Body of pancreas (tissue), 4 donors: ENCODE measurements at regions not wholly inside any gene's neighbourhood (a gene's known extent, or its start where the extent isn't known, plus 50 kb on each side); places are given as distances from the start of the nearest gene placed in this dataset.

Source experiments
- ATAC-seq: fragments of 150-250 bp; one replicate; pipeline ENCODE4 v1.9.1; 2016
- DNase-seq, 4 donors: peaks; one replicate each; pipeline ENCODE4 v3.0.0-alpha.2; 2019
- H3K27ac ChIP-seq, 4 donors: fragments of 200-600 bp; sonication (generic); 1 replicate in 3 of 4; 2 replicates in 1 of 4; pipeline versions ENCODE4 v1.5.1 to v1.6.1; 2016 to 2019; ENCODE audit warnings: mild to moderate bottlenecking in 1 of 4, mixed read lengths in 1 of 4, moderate library complexity in 1 of 4
- H3K27me3 ChIP-seq, 2 donors: fragments of 200-600 bp; sonication (generic); one replicate each; pipeline ENCODE4 v1.6.0; 2016; ENCODE audit warnings: mild to moderate bottlenecking in 1 of 2
- H3K36me3 ChIP-seq, 2 donors: fragments of 200-600 bp; sonication (generic); replicated peaks in 1 of 2; 2 replicates each; pipeline ENCODE4 v1.5.1; 2016; ENCODE audit warnings: low read depth in 2 of 2; ENCODE audit not compliant: insufficient read depth in 1 of 2
- H3K4me1 ChIP-seq: fragments of 200-600 bp; sonication (generic); one replicate; pipeline ENCODE4 v1.6.0; 2016
- H3K4me3 ChIP-seq, 2 donors: fragments of 200-600 bp; sonication (generic); 1 replicate in 1 of 2; 2 replicates in 1 of 2; pipeline ENCODE4 v1.5.1; 2016 to 2019
- H3K9me3 ChIP-seq, 3 donors: fragments of 200-600 bp; sonication (generic); 1 replicate in 2 of 3; 2 replicates in 1 of 3; pipeline ENCODE4 v1.5.1; 2016
- CTCF ChIP-seq, 7 experiments: fragments of 450-650 bp in 4 of 7; fragments of 200-600 bp in 3 of 7; sonication (generic) in 3 of 7; IDR thresholded peaks; one replicate each; pipeline ENCODE4 v1.5.1; 2016 to 2019; ENCODE audit warnings: antibody characterized with exemption in 7 of 7
- POLR2A ChIP-seq, 3 donors: fragments of 450-650 bp; IDR thresholded peaks; one replicate each; pipeline ENCODE4 v1.6.1; 2016; ENCODE audit warnings: antibody characterized with exemption in 3 of 3, mild to moderate bottlenecking in 2 of 3
- WGBS, 2 donors: methylation state at CpG; one replicate each; pipeline ENCODE4 v1.1.5; 2017; 5-methylcytosine and 5-hydroxymethylcytosine counted together
- intact Hi-C: fragments of 100-400 bp; cut with DNase I; formaldehyde crosslinking; loops from one replicate; pipeline ENCODE4 v1.15.1; 2023

GRCh38 chr1:212177542-212177941 is 107.7 kb upstream of the PPP2R5A start:
- ATAC-seq (no peak), DNase-seq (no peak)
- H3K4me3 ChIP-seq: no peak overlapping the region
- TF ChIP-seq POLR2A (IDR thresholded peaks at IDR 0.05): no peak
- no peaks in the 10 kb centered on the region for H3K9me3 ChIP-seq
- 96 to 97% methylated on average over 2 of the region's 2 CpGs for WGBS, 2 donors
- no peak overlapping the region for H3K27ac ChIP-seq
- H3K4me1 ChIP-seq: no peaks in the 10 kb centered on the region
- H3K27me3 ChIP-seq: no peaks in the 10 kb centered on the region
- H3K36me3 ChIP-seq: no peaks in the 10 kb centered on the region
- intact Hi-C loops: no loop called here

- DNase-seq: no peak
- ATAC-seq: no peak
- no peaks in the 10 kb centered on the region for H3K4me1 ChIP-seq
- no peaks in the 10 kb centered on the region for H3K9me3 ChIP-seq
- H3K36me3 ChIP-seq: no peaks in the 10 kb centered on the region
- WGBS, 2 donors: 91 to 94% methylated on average over 2 of the region's 2 CpGs
- no peak overlapping the region for H3K27ac ChIP-seq
- TF ChIP-seq CTCF (IDR thresholded peaks at IDR 0.05) (no peak), POLR2A (IDR thresholded peaks at IDR 0.05) (no peak)
- H3K4me3 ChIP-seq: no peak overlapping the region
- H3K27me3 ChIP-seq: no peaks in the 10 kb centered on the region
- intact Hi-C loops: no loop called here
These were observed 106.4 kb upstream of the PPP2R5A start for GRCh38 chr1:212178851-212179250.

- Histone ChIP-seq H3K27me3 (no peaks in the 10 kb centered on the region), H3K27ac (no peak overlapping the region), H3K4me1 (no peaks in the 10 kb centered on the region), H3K36me3 (no peaks in the 10 kb centered on the region), H3K4me3 (no peak overlapping the region), H3K9me3 (no peaks in the 10 kb centered on the region)
- intact Hi-C loops: no loop called here
- 97 to 100% methylated on average over 2 of the region's 2 CpGs for WGBS, 2 donors
- no peak for TF ChIP-seq POLR2A (IDR thresholded peaks at IDR 0.05)
- no peak for TF ChIP-seq CTCF (IDR thresholded peaks at IDR 0.05)
- DNase-seq (no peak), ATAC-seq (no peak)
These were observed 105.7 kb upstream of the PPP2R5A start for GRCh38 chr1:212179394-212180076.

- WGBS, 2 donors: 76 to 77% methylated on average over 6 of the region's 6 CpGs
- Histone ChIP-seq H3K4me3 (no peak overlapping the region), H3K4me1 (no peaks in the 10 kb centered on the region), H3K36me3 (no peaks in the 10 kb centered on the region), H3K9me3 (no peaks in the 10 kb centered on the region), H3K27ac (no peak overlapping the region), H3K27me3 (no peaks in the 10 kb centered on the region)
- no peak for TF ChIP-seq POLR2A (IDR thresholded peaks at IDR 0.05)
- TF ChIP-seq CTCF (IDR thresholded peaks at IDR 0.05): no peak
- DNase-seq (no peak), ATAC-seq (no peak)
- intact Hi-C loops: no loop called here
These were observed 104.0 kb upstream of the PPP2R5A start for GRCh38 chr1:212181015-212181882.

- Histone ChIP-seq H3K36me3 (no peaks in the 10 kb centered on the region), H3K9me3 (no peaks in the 10 kb centered on the region), H3K27me3 (no peaks in the 10 kb centered on the region), H3K4me1 (no peaks in the 10 kb centered on the region), H3K4me3 (no peak overlapping the region), H3K27ac (no peak overlapping the region)
- ATAC-seq: no peak
- DNase-seq: no peak
- 88 to 97% methylated on average over 4 of the region's 4 CpGs for WGBS, 2 donors
- intact Hi-C loops: no loop called here
- TF ChIP-seq POLR2A (IDR thresholded peaks at IDR 0.05) (no peak), CTCF (IDR thresholded peaks at IDR 0.05) (no peak)
These were observed 103.0 kb upstream of the PPP2R5A start for GRCh38 chr1:212182171-212182570.
